ENCODE measurements at regions not wholly inside any gene's neighbourhood (a gene's known extent, or its start where the extent isn't known, plus 50 kb on each side); places are given as distances from the start of the nearest gene placed in this dataset.

GRCh38 chr14:106883218-106883692 lies 1356.9 kb downstream of the TMEM121 start:
- DNase-seq (ENCODE audit: low spot score): no peak
- peak; percentile 20 for TF ChIP-seq CTCF (IDR thresholded peaks at IDR 0.05; ENCODE audit: extremely low read depth, missing control alignments)

Measured in GM20000 (cell line).